HG02642 (cell line): ENCODE measurements at regions not wholly inside any gene's neighbourhood (a gene's known extent, or its start where the extent isn't known, plus 50 kb on each side); places are given as distances from the start of the nearest gene placed in this dataset.

Experiments
- ATAC-seq: cut with Tn5 transposase; IDR thresholded peaks from one replicate; pipeline ENCODE4 v1.9.1; 2021; ENCODE audit warnings: mild to moderate bottlenecking; ENCODE audit not compliant: unreplicated experiment, poor library complexity

DNA sequence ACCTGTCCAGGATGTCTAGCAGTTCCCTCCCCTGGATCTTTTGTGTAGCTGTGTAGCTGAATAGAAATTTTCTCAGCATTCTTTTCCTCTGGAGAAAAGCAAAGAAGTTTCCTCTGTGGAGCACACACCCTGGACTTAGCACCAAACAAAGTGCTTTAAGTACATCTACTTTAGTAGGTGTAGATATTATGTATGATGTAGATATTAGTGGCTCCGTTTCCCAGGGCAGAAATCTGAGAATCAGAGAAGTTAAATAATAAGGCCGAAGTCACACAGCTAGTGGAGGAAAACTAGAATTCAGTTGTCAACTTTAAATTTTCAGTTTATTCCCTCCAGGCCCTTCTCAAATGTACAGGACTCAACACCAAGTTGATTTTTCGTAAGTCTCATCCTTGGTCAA, 401.7 kb upstream of the NR2F2 start:
- ATAC-seq: no peak

GRCh38 chr15:95929232-95929846, 401.2 kb upstream of the NR2F2 start:
- ATAC-seq: peak; percentile 95

- ATAC-seq: no peak
Observed at GRCh38 chr15:95930659-95931375, 399.7 kb upstream of the NR2F2 start.

GRCh38 chr15:95931619-95932018, 398.9 kb upstream of the NR2F2 start:
- no peak for ATAC-seq

GRCh38 chr15:95932141-95932540, 398.4 kb upstream of the NR2F2 start:
- no peak for ATAC-seq

DNA sequence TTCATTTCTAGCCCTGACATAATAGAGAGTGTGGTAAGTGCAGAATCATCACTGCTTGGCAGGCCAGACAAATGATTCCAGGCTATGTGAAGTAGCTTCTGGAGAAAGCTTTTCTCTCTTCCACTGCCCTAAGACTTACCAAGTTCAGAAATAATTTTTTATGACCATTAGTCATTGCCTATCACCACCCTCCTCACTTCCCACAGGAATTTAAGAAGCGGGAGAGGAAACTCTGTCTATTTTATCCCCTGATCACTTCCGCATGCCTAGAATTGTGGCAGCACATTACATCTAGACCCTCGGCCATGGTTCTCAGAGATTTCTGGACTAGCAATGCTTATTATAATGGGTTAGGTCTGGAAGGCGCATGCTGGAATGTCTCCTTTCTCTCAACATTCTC, 397.8 kb upstream of the NR2F2 start:
- no peak for ATAC-seq

- no peak for ATAC-seq
Observed at GRCh38 chr15:95935852-95936251, 394.6 kb upstream of the NR2F2 start.

- no peak for ATAC-seq
Observed at GRCh38 chr15:95937128-95937528, 393.4 kb upstream of the NR2F2 start.

GRCh38 chr15:95940431-95940985, 390.0 kb upstream of the NR2F2 start:
- no peak for ATAC-seq

- ATAC-seq: no peak
Observed at GRCh38 chr15:95944193-95944592, 386.3 kb upstream of the NR2F2 start.

DNA sequence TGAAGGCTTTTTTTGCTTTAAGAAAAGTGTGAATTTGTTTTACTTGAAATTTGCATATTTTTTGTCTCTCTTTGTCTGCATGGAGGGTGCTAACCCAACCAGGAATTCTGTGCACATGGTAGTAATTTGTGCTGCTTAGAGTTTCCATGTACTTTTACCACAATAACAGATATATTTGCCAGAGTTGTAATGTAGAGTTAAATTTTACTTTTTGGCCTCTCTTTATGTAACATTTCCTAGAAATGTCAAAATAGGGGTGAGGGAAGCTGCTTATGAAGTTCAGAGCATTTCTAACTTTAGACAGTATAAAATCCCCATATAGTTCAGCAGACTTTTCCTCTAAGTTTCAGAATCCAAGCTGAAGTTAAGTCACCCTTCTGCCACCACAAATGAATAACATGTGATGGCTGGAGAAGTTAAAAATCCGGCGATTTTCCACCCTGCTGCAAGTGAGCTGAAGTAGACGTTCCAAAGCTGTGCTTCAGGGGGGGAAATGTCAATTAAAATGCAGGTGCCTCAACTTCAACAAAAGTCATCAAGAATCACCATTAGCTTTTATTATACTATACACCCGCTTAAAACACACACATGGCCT, 385.7 kb upstream of the NR2F2 start:
- no peak for ATAC-seq

GRCh38 chr15:95946241-95946640, 384.3 kb upstream of the NR2F2 start:
- no peak for ATAC-seq

DNA sequence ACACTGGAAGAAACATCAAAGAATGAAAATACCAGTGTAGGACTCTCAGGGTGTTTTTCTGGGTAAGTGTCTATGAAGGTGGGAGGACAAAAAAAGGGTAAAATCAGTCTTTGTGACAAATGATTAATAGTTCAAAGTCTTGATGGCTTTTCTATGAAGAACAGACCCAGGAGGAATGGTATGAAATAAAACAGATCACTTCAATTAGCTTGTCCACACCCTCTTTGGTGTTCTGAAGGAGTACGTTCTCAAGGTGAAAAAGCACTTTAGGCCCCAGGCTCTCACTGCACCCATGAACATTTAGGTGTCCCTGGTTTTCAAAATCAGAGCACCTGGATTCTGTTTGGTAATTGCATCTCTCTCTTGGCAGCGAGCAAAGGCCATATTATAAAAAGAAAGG, 383.6 kb upstream of the NR2F2 start:
- no peak for ATAC-seq

- ATAC-seq: no peak
Observed at GRCh38 chr15:95948411-95948810, 382.1 kb upstream of the NR2F2 start.

- ATAC-seq: no peak
Observed at GRCh38 chr15:95953032-95953431, 377.5 kb upstream of the NR2F2 start.

DNA sequence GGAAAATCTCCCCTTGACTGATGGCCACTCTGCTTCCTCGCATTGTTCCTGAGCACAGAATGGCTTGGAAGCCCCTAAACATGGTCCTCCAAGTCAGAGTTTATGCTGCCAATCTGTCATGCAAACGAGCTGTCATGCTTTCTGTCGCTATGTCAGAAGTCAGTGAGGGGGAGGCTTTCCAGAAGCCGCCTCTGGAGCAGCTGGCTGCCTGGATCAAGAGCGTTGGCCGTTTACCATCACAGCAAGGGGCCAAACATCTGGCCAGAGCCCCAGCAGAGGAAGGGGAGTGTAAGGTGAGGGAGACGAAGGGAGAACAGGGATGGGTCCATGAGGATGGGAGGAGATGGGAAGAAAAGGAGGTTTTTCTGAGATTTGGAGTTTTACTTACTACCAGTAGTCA, 372.6 kb upstream of the NR2F2 start:
- no peak for ATAC-seq

DNA sequence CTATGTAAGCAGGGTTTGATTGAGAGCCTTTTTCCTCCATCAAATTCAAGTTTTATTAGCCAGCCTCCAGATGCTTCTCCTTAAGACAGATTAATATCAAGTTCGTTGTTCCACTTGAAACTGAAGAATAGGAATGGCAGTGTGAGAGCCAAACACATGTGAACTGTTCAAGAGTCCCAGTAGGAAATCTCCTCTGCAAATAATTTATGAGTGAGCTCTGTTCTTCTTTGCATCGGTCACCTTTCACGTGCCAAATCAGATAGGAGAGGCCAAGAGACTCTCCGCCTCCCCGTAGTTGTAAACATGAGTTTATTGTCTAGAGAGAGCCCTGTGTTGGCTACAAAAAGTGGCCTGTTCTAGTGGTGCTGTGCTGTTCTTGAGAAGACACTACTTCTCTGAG, 372.1 kb upstream of the NR2F2 start:
- no peak for ATAC-seq

DNA sequence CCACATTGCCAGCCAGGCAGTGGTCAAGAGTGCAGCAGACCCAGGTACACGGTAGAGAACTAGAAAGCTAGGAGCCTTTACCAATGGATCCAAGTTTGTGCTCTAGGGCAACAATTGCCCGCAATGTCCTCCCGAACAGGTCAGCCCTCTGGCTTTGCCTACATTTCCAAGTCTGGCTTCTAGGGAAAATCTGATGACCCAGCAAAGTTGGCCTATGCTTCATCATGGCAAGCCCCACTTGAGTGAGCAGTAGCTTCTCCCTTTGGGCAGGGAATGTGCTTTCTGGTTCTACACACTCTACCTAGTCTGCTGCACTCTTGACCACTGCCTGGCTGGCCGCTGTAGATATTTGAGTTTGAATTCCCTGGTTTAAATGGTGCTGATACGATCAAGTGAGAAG, 361.6 kb upstream of the NR2F2 start:
- no peak for ATAC-seq

DNA sequence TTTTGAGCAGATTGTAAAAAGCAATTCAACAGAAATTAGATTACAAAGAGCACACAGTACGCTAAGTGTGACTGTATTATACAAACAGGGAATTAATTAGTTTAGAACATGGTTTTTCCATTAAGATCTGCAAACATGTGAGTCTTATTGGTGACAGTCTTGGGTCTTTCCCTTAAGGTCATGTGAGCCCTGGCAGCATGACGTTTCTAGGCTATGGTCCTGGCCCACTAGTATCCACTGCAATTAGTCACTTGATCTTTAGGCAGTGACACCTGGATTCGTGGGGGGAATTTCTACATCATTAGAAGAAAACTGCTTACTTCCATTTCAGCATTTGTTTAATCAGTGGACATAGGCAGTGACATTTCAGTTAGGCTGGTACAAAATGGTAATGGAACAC, 360.2 kb upstream of the NR2F2 start:
- no peak for ATAC-seq

DNA sequence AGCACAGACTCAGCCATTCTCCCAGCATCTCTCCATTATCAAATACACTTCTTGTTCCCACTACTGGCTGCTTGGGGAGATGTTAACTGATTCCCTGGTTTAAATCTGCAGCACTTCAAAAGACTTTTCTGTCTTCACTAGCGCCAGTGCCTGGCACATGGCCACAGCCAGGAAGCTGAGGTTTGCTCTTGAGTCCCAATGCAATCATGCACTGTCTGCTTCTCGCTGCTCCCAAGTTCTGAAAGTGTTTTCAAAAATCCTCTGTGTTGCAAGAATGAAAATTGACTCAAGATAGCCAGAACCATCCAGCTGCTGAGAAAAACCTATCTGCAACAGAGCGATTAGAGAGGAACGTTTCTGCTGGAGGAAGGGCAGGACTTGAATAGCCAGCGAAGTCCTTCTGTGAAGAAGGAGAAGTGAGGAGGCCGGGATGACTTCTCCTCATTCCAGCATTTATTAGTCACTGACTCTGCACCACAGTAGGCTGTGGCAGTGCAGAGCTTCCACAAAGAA, 358.4 kb upstream of the NR2F2 start:
- ATAC-seq: no peak

DNA sequence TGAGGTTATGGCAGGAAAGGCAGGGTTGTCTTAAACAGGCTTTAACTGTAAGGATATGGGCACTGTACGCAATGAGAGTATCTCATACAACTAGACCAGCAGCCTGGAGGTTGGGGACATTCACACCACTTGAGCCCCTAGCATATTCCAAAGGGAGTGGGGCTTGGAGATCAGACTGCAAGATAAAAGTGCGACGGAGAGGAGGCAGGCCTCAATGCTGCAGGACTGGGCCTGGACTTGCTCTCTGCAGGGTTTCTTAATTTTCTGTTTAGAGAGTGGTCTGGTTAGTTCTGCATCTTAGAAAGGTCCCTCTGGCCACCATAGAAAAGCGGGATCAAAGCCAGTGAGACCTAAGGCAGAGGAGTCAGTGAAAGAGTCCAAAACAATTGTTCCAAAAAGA, 357.7 kb upstream of the NR2F2 start:
- no peak for ATAC-seq
